HepG2 (cell line): ENCODE measurements at regions not wholly inside any gene's neighbourhood (a gene's known extent, or its start where the extent isn't known, plus 50 kb on each side); places are given as distances from the start of the nearest gene placed in this dataset.

Source experiments
- ARNT2 ChIP-seq: sonication (generic); formaldehyde crosslinking; IDR thresholded peaks from 2 replicates; pipeline ENCODE4 v1.8.0; 2022; ENCODE audit warnings: mild to moderate bottlenecking, low read depth, missing genetic modification reagents, moderate library complexity
- JUNB ChIP-seq: sonication (generic); formaldehyde crosslinking; IDR thresholded peaks from 2 replicates; pipeline ENCODE4 v1.8.0; 2022; ENCODE audit warnings: missing genetic modification reagents, mild to moderate bottlenecking, borderline replicate concordance
- MXI1 ChIP-seq: IDR thresholded peaks from 3 replicates; pipeline ENCODE4 v1.6.1; 2012; ENCODE audit warnings: low read depth, low read length, inconsistent platforms, borderline replicate concordance
- NCOA5 ChIP-seq: sonication (generic); formaldehyde crosslinking; IDR thresholded peaks from 2 replicates; pipeline ENCODE4 v1.4.0; 2020; ENCODE audit warnings: missing genetic modification reagents
- NCOR1 ChIP-seq: fragments of 200-600 bp; sonication (generic); IDR thresholded peaks from 2 replicates; pipeline ENCODE4 v1.7.0; 2017; ENCODE audit warnings: antibody characterized with exemption, low read length, borderline replicate concordance
- PITX1 ChIP-seq: sonication (generic); formaldehyde crosslinking; IDR thresholded peaks from 2 replicates; pipeline ENCODE4 v1.5.1; 2020; ENCODE audit warnings: mild to moderate bottlenecking, missing genetic modification reagents
- POLR2A ChIP-seq, 2 experiments: IDR thresholded peaks; 2 replicates each; pipeline ENCODE4 v1.6.1; 2011; ENCODE audit warnings: low read depth in 2 of 2, low read length in 2 of 2, mild to moderate bottlenecking in 1 of 2, moderate library complexity in 1 of 2; ENCODE audit not compliant: insufficient read depth in 1 of 2
- SRF ChIP-seq: IDR thresholded peaks from 2 replicates; pipeline ENCODE4 v1.6.1; 2011; ENCODE audit warnings: mild to moderate bottlenecking, low read depth, low read length, moderate library complexity
- SRSF9 ChIP-seq: fragments of 200-400 bp; formaldehyde crosslinking; IDR thresholded peaks from 2 replicates; pipeline ENCODE4 v1.6.1; 2018; ENCODE audit warnings: borderline replicate concordance, mild to moderate bottlenecking, low read depth, low read length; ENCODE audit not compliant: insufficient read depth, poor library complexity, severe bottlenecking
- ZNF124 ChIP-seq: sonication (generic); formaldehyde crosslinking; IDR thresholded peaks from 2 replicates; pipeline ENCODE4 v1.4.0; 2020; ENCODE audit warnings: missing genetic modification reagents
- ZNF292 ChIP-seq: sonication (generic); formaldehyde crosslinking; IDR thresholded peaks from 2 replicates; pipeline ENCODE4 v1.8.1; 2022; ENCODE audit warnings: mild to moderate bottlenecking, low read depth, missing genetic modification reagents, borderline replicate concordance
- ZNF550 ChIP-seq: sonication (generic); formaldehyde crosslinking; IDR thresholded peaks from 2 replicates; pipeline ENCODE4 v1.4.0; 2020; ENCODE audit warnings: mild to moderate bottlenecking, missing genetic modification reagents, borderline replicate concordance
- ZNF605 ChIP-seq: sonication (generic); formaldehyde crosslinking; IDR thresholded peaks from 2 replicates; pipeline ENCODE4 v1.8.0; 2022; ENCODE audit warnings: mild to moderate bottlenecking, missing genetic modification reagents
- ZNF709 ChIP-seq: sonication (generic); formaldehyde crosslinking; IDR thresholded peaks from 2 replicates; pipeline ENCODE4 v1.5.0; 2020; ENCODE audit warnings: mild to moderate bottlenecking, missing genetic modification reagents
- ZNF777 ChIP-seq: sonication (generic); formaldehyde crosslinking; IDR thresholded peaks from 2 replicates; pipeline ENCODE4 v1.4.0; 2020; ENCODE audit warnings: missing genetic modification reagents
- TF ChIP-seq, protein P1 (sequence below): sonication (generic); formaldehyde crosslinking; IDR thresholded peaks from 2 replicates; pipeline ENCODE4 v1.4.0; 2020; ENCODE audit warnings: missing genetic modification reagents
- TF ChIP-seq, protein P2 (sequence below): sonication (generic); formaldehyde crosslinking; IDR thresholded peaks from 2 replicates; pipeline ENCODE4 v1.4.0; 2020; ENCODE audit warnings: missing genetic modification reagents
- TF ChIP-seq, protein P3 (sequence below): sonication (generic); formaldehyde crosslinking; IDR thresholded peaks from 2 replicates; pipeline ENCODE4 v1.8.1; 2023; ENCODE audit warnings: mild to moderate bottlenecking, moderate library complexity, missing genetic modification reagents
- TF ChIP-seq, protein P4 (sequence below), 2 experiments: IDR thresholded peaks; 2 replicates each; pipeline ENCODE4 v1.6.1; 2011 to 2012; ENCODE audit warnings: low read length in 2 of 2, borderline replicate concordance in 1 of 2, low read depth in 1 of 2, mild to moderate bottlenecking in 1 of 2, moderate library complexity in 1 of 2

DNA sequence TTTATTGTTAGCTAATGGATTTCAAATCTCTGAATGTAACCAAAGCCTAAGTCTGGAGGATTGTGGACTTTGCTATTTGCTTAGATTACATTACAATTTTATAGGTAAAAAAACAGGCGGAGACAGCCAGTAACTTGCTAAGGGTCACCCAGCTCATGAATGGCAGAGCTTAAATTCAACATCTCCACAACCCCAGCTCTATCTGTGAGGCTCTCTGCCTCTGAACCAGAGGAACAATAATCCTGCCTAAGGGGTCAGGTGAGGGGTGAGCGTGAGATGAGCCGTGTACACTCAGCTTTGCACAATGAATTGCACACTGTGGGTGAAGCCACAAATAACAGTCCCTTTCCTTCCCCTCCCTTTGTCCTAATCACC lies 69.8 kb upstream of the SPATA12 start (continued):
- TF ChIP-seq, protein P1, sequence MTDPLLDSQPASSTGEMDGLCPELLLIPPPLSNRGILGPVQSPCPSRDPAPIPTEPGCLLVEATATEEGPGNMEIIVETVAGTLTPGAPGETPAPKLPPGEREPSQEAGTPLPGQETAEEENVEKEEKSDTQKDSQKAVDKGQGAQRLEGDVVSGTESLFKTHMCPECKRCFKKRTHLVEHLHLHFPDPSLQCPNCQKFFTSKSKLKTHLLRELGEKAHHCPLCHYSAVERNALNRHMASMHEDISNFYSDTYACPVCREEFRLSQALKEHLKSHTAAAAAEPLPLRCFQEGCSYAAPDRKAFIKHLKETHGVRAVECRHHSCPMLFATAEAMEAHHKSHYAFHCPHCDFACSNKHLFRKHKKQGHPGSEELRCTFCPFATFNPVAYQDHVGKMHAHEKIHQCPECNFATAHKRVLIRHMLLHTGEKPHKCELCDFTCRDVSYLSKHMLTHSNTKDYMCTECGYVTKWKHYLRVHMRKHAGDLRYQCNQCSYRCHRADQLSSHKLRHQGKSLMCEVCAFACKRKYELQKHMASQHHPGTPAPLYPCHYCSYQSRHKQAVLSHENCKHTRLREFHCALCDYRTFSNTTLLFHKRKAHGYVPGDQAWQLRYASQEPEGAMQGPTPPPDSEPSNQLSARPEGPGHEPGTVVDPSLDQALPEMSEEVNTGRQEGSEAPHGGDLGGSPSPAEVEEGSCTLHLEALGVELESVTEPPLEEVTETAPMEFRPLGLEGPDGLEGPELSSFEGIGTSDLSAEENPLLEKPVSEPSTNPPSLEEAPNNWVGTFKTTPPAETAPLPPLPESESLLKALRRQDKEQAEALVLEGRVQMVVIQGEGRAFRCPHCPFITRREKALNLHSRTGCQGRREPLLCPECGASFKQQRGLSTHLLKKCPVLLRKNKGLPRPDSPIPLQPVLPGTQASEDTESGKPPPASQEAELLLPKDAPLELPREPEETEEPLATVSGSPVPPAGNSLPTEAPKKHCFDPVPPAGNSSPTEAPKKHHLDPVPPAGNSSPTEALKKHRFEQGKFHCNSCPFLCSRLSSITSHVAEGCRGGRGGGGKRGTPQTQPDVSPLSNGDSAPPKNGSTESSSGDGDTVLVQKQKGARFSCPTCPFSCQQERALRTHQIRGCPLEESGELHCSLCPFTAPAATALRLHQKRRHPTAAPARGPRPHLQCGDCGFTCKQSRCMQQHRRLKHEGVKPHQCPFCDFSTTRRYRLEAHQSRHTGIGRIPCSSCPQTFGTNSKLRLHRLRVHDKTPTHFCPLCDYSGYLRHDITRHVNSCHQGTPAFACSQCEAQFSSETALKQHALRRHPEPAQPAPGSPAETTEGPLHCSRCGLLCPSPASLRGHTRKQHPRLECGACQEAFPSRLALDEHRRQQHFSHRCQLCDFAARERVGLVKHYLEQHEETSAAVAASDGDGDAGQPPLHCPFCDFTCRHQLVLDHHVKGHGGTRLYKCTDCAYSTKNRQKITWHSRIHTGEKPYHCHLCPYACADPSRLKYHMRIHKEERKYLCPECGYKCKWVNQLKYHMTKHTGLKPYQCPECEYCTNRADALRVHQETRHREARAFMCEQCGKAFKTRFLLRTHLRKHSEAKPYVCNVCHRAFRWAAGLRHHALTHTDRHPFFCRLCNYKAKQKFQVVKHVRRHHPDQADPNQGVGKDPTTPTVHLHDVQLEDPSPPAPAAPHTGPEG (CRISPR knock-in tag): 0 out of 2 replicates have a peak, but pooled peaks have one; percentile 37
- no peak for TF ChIP-seq ZNF550 (CRISPR knock-in tag)
- TF ChIP-seq ZNF709: no peak
- no peak for TF ChIP-seq ZNF292 (CRISPR knock-in tag)
- TF ChIP-seq, protein P2, sequence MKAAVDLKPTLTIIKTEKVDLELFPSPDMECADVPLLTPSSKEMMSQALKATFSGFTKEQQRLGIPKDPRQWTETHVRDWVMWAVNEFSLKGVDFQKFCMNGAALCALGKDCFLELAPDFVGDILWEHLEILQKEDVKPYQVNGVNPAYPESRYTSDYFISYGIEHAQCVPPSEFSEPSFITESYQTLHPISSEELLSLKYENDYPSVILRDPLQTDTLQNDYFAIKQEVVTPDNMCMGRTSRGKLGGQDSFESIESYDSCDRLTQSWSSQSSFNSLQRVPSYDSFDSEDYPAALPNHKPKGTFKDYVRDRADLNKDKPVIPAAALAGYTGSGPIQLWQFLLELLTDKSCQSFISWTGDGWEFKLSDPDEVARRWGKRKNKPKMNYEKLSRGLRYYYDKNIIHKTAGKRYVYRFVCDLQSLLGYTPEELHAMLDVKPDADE (CRISPR knock-in tag): no peak
- TF ChIP-seq, protein P3, sequence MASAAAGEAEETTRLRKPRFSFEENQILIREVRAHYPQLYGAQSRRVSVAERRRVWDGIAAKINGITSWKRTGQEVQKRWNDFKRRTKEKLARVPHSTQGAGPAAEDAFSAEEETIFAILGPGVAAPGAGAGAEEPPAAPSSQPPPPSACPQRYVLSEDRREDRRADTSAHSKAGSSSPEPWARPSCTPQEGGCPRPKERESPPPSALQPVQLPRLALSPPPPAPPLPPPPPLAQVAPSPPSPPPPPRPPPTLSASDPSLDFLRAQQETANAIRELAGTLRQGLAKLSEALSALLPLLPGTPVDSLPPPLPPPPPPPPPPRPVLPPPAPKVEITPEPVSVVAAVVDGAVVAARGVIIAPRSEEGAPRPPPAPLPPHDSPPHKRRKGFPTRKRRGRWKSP (CRISPR knock-in tag): no peak
- no peak for TF ChIP-seq ARNT2 (CRISPR knock-in tag)
- TF ChIP-seq, protein P4, sequence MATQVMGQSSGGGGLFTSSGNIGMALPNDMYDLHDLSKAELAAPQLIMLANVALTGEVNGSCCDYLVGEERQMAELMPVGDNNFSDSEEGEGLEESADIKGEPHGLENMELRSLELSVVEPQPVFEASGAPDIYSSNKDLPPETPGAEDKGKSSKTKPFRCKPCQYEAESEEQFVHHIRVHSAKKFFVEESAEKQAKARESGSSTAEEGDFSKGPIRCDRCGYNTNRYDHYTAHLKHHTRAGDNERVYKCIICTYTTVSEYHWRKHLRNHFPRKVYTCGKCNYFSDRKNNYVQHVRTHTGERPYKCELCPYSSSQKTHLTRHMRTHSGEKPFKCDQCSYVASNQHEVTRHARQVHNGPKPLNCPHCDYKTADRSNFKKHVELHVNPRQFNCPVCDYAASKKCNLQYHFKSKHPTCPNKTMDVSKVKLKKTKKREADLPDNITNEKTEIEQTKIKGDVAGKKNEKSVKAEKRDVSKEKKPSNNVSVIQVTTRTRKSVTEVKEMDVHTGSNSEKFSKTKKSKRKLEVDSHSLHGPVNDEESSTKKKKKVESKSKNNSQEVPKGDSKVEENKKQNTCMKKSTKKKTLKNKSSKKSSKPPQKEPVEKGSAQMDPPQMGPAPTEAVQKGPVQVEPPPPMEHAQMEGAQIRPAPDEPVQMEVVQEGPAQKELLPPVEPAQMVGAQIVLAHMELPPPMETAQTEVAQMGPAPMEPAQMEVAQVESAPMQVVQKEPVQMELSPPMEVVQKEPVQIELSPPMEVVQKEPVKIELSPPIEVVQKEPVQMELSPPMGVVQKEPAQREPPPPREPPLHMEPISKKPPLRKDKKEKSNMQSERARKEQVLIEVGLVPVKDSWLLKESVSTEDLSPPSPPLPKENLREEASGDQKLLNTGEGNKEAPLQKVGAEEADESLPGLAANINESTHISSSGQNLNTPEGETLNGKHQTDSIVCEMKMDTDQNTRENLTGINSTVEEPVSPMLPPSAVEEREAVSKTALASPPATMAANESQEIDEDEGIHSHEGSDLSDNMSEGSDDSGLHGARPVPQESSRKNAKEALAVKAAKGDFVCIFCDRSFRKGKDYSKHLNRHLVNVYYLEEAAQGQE (IDR thresholded peaks at IDR 0.05; ENCODE audit: borderline replicate concordance in 1 of 2, low read depth in 1 of 2, low read length in 2 of 2): no peak
- TF ChIP-seq MXI1: no peak
- peak; percentile 65; the same call in 1 of the 2 replicates for TF ChIP-seq PITX1 (CRISPR knock-in tag)
- no peak for TF ChIP-seq SRF
- TF ChIP-seq SRSF9: no peak
- TF ChIP-seq ZNF124 (CRISPR knock-in tag): no peak
- peak; percentile 41 to 61; a peak in 3 of 4 replicates for TF ChIP-seq POLR2A (IDR thresholded peaks at IDR 0.05; ENCODE audit: insufficient read depth in 1 of 2, low read depth in 2 of 2, low read length in 2 of 2)
- TF ChIP-seq ZNF777 (CRISPR knock-in tag): no peak
- no peak; the same call in 1 of the 2 replicates for TF ChIP-seq NCOR1
- TF ChIP-seq JUNB (CRISPR knock-in tag): no peak
- TF ChIP-seq ZNF605: no peak
- TF ChIP-seq NCOA5: no peak
